ENCODE measurements at regions not wholly inside any gene's neighbourhood (a gene's known extent, or its start where the extent isn't known, plus 50 kb on each side); places are given as distances from the start of the nearest gene placed in this dataset.

DNA sequence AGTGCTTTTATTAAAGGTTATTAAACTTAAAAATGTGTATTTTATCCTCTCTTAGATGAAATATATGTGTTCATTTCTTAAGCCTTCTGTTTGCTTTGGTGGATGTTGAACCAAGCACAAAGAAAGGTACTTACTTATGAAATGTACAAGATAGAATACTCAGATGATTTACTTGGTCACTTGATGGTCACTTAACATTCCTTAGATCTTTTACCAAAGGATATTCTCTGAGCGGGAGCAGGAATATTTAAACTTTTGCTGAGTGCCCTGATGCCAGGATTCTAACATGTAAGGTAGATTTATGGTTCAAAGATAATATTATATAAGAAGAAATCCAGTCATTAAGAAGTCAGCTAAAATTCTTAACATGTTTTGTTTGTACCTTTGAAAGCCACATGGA, 193.5 kb upstream of the ZEB2 start:
- Histone ChIP-seq H3K27ac (no peak overlapping the region), H3K4me3 (no peak overlapping the region), H3K27me3 (no peaks in the 10 kb centered on the region), H3K4me1 (peaks cover 0 to 5% of the 10 kb centered on the region in 2 donors), H3K36me3 (no peaks in the 10 kb centered on the region), H3K9me3 (peaks cover 0 to 18% of the 10 kb centered on the region in 2 donors)
- no peak for DNase-seq
- intact Hi-C loops (cut with DNase I): no loop called here
- ATAC-seq: peak; percentile 79
- TF ChIP-seq, protein P1, sequence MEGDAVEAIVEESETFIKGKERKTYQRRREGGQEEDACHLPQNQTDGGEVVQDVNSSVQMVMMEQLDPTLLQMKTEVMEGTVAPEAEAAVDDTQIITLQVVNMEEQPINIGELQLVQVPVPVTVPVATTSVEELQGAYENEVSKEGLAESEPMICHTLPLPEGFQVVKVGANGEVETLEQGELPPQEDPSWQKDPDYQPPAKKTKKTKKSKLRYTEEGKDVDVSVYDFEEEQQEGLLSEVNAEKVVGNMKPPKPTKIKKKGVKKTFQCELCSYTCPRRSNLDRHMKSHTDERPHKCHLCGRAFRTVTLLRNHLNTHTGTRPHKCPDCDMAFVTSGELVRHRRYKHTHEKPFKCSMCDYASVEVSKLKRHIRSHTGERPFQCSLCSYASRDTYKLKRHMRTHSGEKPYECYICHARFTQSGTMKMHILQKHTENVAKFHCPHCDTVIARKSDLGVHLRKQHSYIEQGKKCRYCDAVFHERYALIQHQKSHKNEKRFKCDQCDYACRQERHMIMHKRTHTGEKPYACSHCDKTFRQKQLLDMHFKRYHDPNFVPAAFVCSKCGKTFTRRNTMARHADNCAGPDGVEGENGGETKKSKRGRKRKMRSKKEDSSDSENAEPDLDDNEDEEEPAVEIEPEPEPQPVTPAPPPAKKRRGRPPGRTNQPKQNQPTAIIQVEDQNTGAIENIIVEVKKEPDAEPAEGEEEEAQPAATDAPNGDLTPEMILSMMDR (IDR thresholded peaks at IDR 0.05): no peak

- peaks cover 0 to 5% of the 10 kb centered on the region in 2 donors for H3K4me1 ChIP-seq
- ATAC-seq (peak; percentile 78), DNase-seq (no peak)
- no peaks in the 10 kb centered on the region for H3K27me3 ChIP-seq
- no peaks in the 10 kb centered on the region for H3K36me3 ChIP-seq
- TF ChIP-seq, protein P1 (IDR thresholded peaks at IDR 0.05): no peak
- peaks cover 0 to 9% of the 10 kb centered on the region in 2 donors for H3K9me3 ChIP-seq
- H3K4me3 ChIP-seq: no peak overlapping the region
- intact Hi-C loops (cut with DNase I): no loop called here
- no peak overlapping the region for H3K27ac ChIP-seq
Measured at GRCh38 chr2:144712550-144712940, 192.6 kb upstream of the ZEB2 start.

- Histone ChIP-seq H3K27me3 (no peaks in the 10 kb centered on the region), H3K27ac (no peak overlapping the region), H3K4me3 (no peak overlapping the region), H3K4me1 (peaks cover 0 to 5% of the 10 kb centered on the region in 2 donors), H3K36me3 (no peaks in the 10 kb centered on the region), H3K9me3 (peaks cover 0 to 3% of the 10 kb centered on the region in 2 donors)
- TF ChIP-seq, protein P1 (IDR thresholded peaks at IDR 0.05): no peak
- DNase-seq (no peak), ATAC-seq (no peak)
- intact Hi-C loops (cut with DNase I): no loop called here
Measured at GRCh38 chr2:144711630-144712549, 192.0 kb upstream of the ZEB2 start.

- intact Hi-C loops (cut with DNase I): no loop called here
- TF ChIP-seq, protein P1 (IDR thresholded peaks at IDR 0.05): no peak
- Histone ChIP-seq H3K36me3 (no peaks in the 10 kb centered on the region), H3K9me3 (no peaks in the 10 kb centered on the region), H3K27ac (no peak overlapping the region), H3K4me3 (no peak overlapping the region), H3K27me3 (no peaks in the 10 kb centered on the region), H3K4me1 (peaks cover 0 to 5% of the 10 kb centered on the region in 2 donors)
- DNase-seq: no peak
- ATAC-seq: no peak
Measured at GRCh38 chr2:144711084-144711483, 191.2 kb upstream of the ZEB2 start.

- no peaks in the 10 kb centered on the region for H3K9me3 ChIP-seq
- H3K27me3 ChIP-seq: no peaks in the 10 kb centered on the region
- TF ChIP-seq, protein P1 (IDR thresholded peaks at IDR 0.05): no peak
- H3K4me3 ChIP-seq: no peak overlapping the region
- H3K27ac ChIP-seq: no peak overlapping the region
- ATAC-seq: no peak
- intact Hi-C loops (cut with DNase I): no loop called here
- H3K36me3 ChIP-seq: no peaks in the 10 kb centered on the region
- no peak for DNase-seq
- H3K4me1 ChIP-seq: peaks cover 5 to 21% of the 10 kb centered on the region in 2 donors
Measured at GRCh38 chr2:144708626-144709025, 188.7 kb upstream of the ZEB2 start.

Measured in left lung (tissue), 4 donors.